Testis (tissue), 2 donors: ENCODE measurements at regions not wholly inside any gene's neighbourhood (a gene's known extent, or its start where the extent isn't known, plus 50 kb on each side); places are given as distances from the start of the nearest gene placed in this dataset.
A peak's percentile ranks its signal among the peaks of the same experiment; 100 is the strongest.

Experiments
- DNase-seq: peaks from one replicate; pipeline ENCODE4 v3.0.0-alpha.2; 2019
- H3K27ac ChIP-seq, 2 donors: fragments of 200-600 bp; sonication (generic); one replicate each; pipeline ENCODE4 v1.5.1; 2019
- H3K27me3 ChIP-seq: fragments of 200-600 bp; sonication (generic); one replicate; pipeline ENCODE4 v1.5.1; 2019
- H3K36me3 ChIP-seq: fragments of 200-600 bp; sonication (generic); one replicate; pipeline ENCODE4 v1.5.1; 2017; ENCODE audit warnings: low read depth; ENCODE audit errors: missing control alignments
- H3K4me1 ChIP-seq: fragments of 200-600 bp; sonication (generic); one replicate; pipeline ENCODE4 v1.5.1; 2019
- H3K4me3 ChIP-seq, 2 donors: fragments of 200-600 bp; sonication (generic); one replicate each; pipeline ENCODE4 v1.5.1; 2017 to 2019
- H3K9me3 ChIP-seq: fragments of 200-600 bp; sonication (generic); one replicate; pipeline ENCODE4 v1.5.1; 2017
- CTCF ChIP-seq, 3 experiments: fragments of 450-650 bp in 2 of 3; fragments of 200-600 bp in 1 of 3; sonication (generic) in 1 of 3; IDR thresholded peaks; one replicate each; pipeline ENCODE4 v1.5.1; 2016 to 2019; ENCODE audit warnings: antibody characterized with exemption in 3 of 3, mild to moderate bottlenecking in 2 of 3, moderate library complexity in 1 of 3
- POLR2A ChIP-seq: fragments of 450-650 bp; IDR thresholded peaks from one replicate; pipeline ENCODE4 v1.6.1; 2017; ENCODE audit warnings: antibody characterized with exemption, mild to moderate bottlenecking, moderate library complexity
- WGBS, 2 donors: methylation state at CpG; one replicate each; pipeline ENCODE4 v1.1.5; 2018; 5-methylcytosine and 5-hydroxymethylcytosine counted together
- intact Hi-C: fragments of 100-400 bp; cut with DNase I; formaldehyde crosslinking; loops from one replicate; pipeline ENCODE4 v1.15.1; 2023; ENCODE audit warnings: low total_unique reads

DNA sequence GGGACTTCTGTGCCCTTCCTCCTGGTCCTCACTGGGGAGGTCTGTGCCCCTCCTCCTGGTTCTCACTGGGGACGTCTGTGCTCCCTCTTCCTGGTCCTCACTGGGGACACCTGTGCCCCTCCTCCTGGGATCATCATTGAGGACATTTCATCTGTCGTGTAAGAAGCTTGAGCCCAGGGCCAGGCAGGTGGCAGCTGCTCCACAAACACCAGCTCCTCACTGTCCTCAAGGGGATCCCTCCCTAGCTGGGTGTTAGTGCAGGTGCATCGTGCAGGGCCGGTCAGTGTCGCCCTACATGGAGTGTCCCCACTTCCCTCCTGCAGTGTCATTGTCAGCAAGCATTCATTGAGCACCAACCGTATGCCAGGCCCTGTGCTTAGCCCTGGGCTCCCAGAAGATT, 312.7 kb downstream of the PTPRU start:
- WGBS, 2 donors = 72 to 86% methylated on average over 6 of the region's 6 CpGs
- DNase-seq = peak; percentile 2
- no peaks in the 10 kb centered on the region for H3K27me3 ChIP-seq
- H3K4me3 ChIP-seq = no peak overlapping the region
- H3K27ac ChIP-seq = no peak overlapping the region
- no peaks in the 10 kb centered on the region for H3K4me1 ChIP-seq
- H3K36me3 ChIP-seq = no peaks in the 10 kb centered on the region
- TF ChIP-seq POLR2A (no peak), CTCF (IDR thresholded peaks at IDR 0.05) (no peak)
- H3K9me3 ChIP-seq = no peaks in the 10 kb centered on the region
- intact Hi-C loops = no loop called here

DNA sequence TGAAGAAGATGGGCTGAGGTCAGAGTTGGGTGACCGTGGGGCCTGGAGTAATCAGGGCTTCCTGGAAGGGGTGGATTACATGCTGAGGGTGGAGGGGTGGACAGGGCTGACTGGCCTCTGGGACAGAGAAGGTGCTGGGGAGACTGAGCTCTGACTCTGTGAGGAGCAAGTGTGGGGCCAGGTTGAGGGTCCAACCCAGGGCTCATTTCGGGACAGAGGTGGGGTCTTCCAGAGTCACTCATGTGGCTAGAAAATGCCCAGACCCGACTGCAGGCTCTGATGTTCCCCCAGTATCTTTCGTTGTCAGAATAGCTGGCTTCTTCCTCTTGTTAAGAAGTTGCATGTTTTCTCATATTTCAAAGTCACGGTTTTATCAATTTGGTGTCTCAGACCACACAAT, 311.8 kb downstream of the PTPRU start:
- peak; percentile 3 for DNase-seq
- TF ChIP-seq CTCF (IDR thresholded peaks at IDR 0.05) (no peak), POLR2A (no peak)
- no peak overlapping the region for H3K27ac ChIP-seq
- 54 to 71% methylated on average over 5 of the region's 5 CpGs for WGBS, 2 donors
- no peaks in the 10 kb centered on the region for H3K4me1 ChIP-seq
- no peaks in the 10 kb centered on the region for H3K36me3 ChIP-seq
- no peaks in the 10 kb centered on the region for H3K9me3 ChIP-seq
- intact Hi-C loops = no loop called here
- no peak overlapping the region for H3K4me3 ChIP-seq
- H3K27me3 ChIP-seq = no peaks in the 10 kb centered on the region

- Histone ChIP-seq H3K36me3 (no peaks in the 10 kb centered on the region), H3K27ac (no peak overlapping the region), H3K27me3 (no peaks in the 10 kb centered on the region), H3K4me1 (no peaks in the 10 kb centered on the region), H3K4me3 (no peak overlapping the region), H3K9me3 (no peaks in the 10 kb centered on the region)
- no peak for TF ChIP-seq POLR2A
- no peak for TF ChIP-seq CTCF (IDR thresholded peaks at IDR 0.05)
- intact Hi-C loops = no loop called here
- 88 to 93% methylated on average over 5 of the region's 5 CpGs for WGBS, 2 donors
- peak; percentile 0 for DNase-seq
Measured at GRCh38 chr1:29547300-29547699, 311.0 kb downstream of the PTPRU start.

DNA sequence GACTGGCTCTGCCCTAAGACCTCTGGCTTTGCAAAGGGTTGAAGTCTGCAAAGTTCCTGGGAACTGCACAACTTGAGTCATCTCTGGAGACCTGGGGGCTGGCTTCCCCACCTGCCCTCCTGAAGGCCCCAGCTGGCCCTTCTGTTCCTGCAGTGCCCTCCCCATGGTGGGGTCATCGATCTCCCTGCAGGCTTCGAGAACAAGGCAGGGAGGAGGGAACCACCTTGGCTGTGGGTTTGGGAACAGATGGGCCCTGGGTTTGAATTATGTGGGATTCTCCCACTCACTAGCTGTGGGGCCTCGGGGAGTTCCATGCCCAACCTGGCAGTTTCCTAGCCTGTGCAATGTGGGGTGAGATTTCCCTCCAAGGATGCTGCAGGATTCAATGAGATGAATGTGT, 310.2 kb downstream of the PTPRU start:
- H3K4me1 ChIP-seq = no peaks in the 10 kb centered on the region
- WGBS, 2 donors = 67 to 81% methylated on average over 3 of the region's 3 CpGs
- TF ChIP-seq POLR2A = no peak
- no peak overlapping the region for H3K27ac ChIP-seq
- H3K4me3 ChIP-seq = no peak overlapping the region
- intact Hi-C loops = no loop called here
- no peaks in the 10 kb centered on the region for H3K9me3 ChIP-seq
- DNase-seq = peak; percentile 9
- no peaks in the 10 kb centered on the region for H3K36me3 ChIP-seq
- no peaks in the 10 kb centered on the region for H3K27me3 ChIP-seq

GRCh38 chr1:29544406-29544805, 308.1 kb downstream of the PTPRU start:
- intact Hi-C loops = no loop called here
- no peaks in the 10 kb centered on the region for H3K4me1 ChIP-seq
- WGBS, 2 donors = 90 to 96% methylated on average over 1 of the region's 1 CpG

More at GRCh38 chr1:29544406-29544805, 308.1 kb downstream of the PTPRU start:
- no peak overlapping the region for H3K27ac ChIP-seq
- no peak for TF ChIP-seq CTCF (IDR thresholded peaks at IDR 0.05)
- TF ChIP-seq POLR2A = no peak
- no peaks in the 10 kb centered on the region for H3K36me3 ChIP-seq
- no peaks in the 10 kb centered on the region for H3K9me3 ChIP-seq
- H3K4me3 ChIP-seq = no peak overlapping the region
- H3K27me3 ChIP-seq = no peaks in the 10 kb centered on the region
- no peak for DNase-seq
